ENCODE measurements at regions not wholly inside any gene's neighbourhood (a gene's known extent, or its start where the extent isn't known, plus 50 kb on each side); places are given as distances from the start of the nearest gene placed in this dataset.

GRCh38 chrX:146241902-146242301, 424.3 kb downstream of the SLITRK2 start:
- H3K9me3 ChIP-seq: no peaks in the 10 kb centered on the region
- H3K27ac ChIP-seq: no peak overlapping the region
- H3K27me3 ChIP-seq: no peaks in the 10 kb centered on the region
- no peaks in the 10 kb centered on the region for H3K36me3 ChIP-seq
- H3K4me1 ChIP-seq: no peaks in the 10 kb centered on the region
- H3K4me3 ChIP-seq: no peak overlapping the region
- TF ChIP-seq, protein P1, sequence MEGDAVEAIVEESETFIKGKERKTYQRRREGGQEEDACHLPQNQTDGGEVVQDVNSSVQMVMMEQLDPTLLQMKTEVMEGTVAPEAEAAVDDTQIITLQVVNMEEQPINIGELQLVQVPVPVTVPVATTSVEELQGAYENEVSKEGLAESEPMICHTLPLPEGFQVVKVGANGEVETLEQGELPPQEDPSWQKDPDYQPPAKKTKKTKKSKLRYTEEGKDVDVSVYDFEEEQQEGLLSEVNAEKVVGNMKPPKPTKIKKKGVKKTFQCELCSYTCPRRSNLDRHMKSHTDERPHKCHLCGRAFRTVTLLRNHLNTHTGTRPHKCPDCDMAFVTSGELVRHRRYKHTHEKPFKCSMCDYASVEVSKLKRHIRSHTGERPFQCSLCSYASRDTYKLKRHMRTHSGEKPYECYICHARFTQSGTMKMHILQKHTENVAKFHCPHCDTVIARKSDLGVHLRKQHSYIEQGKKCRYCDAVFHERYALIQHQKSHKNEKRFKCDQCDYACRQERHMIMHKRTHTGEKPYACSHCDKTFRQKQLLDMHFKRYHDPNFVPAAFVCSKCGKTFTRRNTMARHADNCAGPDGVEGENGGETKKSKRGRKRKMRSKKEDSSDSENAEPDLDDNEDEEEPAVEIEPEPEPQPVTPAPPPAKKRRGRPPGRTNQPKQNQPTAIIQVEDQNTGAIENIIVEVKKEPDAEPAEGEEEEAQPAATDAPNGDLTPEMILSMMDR (IDR thresholded peaks at IDR 0.05): no peak
- DNase-seq (ENCODE audit: low spot score): no peak

- no peaks in the 10 kb centered on the region for H3K4me1 ChIP-seq
- H3K27ac ChIP-seq: no peak overlapping the region
- no peak overlapping the region for H3K4me3 ChIP-seq
- no peaks in the 10 kb centered on the region for H3K36me3 ChIP-seq
- no peak for DNase-seq (ENCODE audit: low spot score)
- TF ChIP-seq, protein P1 (IDR thresholded peaks at IDR 0.05): no peak
- no peaks in the 10 kb centered on the region for H3K9me3 ChIP-seq
- no peaks in the 10 kb centered on the region for H3K27me3 ChIP-seq
These were observed 425.4 kb downstream of the SLITRK2 start for GRCh38 chrX:146243041-146243440.

GRCh38 chrX:146259207-146259606, 441.6 kb downstream of the SLITRK2 start:
- no peaks in the 10 kb centered on the region for H3K36me3 ChIP-seq
- H3K4me1 ChIP-seq: no peaks in the 10 kb centered on the region
- no peaks in the 10 kb centered on the region for H3K27me3 ChIP-seq
- no peak overlapping the region for H3K27ac ChIP-seq
- H3K4me3 ChIP-seq: no peak overlapping the region
- no peaks in the 10 kb centered on the region for H3K9me3 ChIP-seq
- TF ChIP-seq, protein P1 (IDR thresholded peaks at IDR 0.05): no peak
- DNase-seq (ENCODE audit: low spot score): no peak

- TF ChIP-seq, protein P1 (IDR thresholded peaks at IDR 0.05): no peak
- Histone ChIP-seq H3K27ac (no peak overlapping the region), H3K4me1 (no peaks in the 10 kb centered on the region), H3K9me3 (no peaks in the 10 kb centered on the region), H3K27me3 (no peaks in the 10 kb centered on the region), H3K4me3 (no peak overlapping the region), H3K36me3 (no peaks in the 10 kb centered on the region)
- no peak for DNase-seq (ENCODE audit: low spot score)
These were observed 447.2 kb downstream of the SLITRK2 start for GRCh38 chrX:146264763-146265375.

GRCh38 chrX:146278381-146278780, 460.8 kb downstream of the SLITRK2 start:
- no peaks in the 10 kb centered on the region for H3K4me1 ChIP-seq
- TF ChIP-seq, protein P1 (IDR thresholded peaks at IDR 0.05): no peak
- H3K36me3 ChIP-seq: no peaks in the 10 kb centered on the region
- no peak overlapping the region for H3K27ac ChIP-seq
- H3K27me3 ChIP-seq: no peaks in the 10 kb centered on the region
- peaks cover 0 to 4% of the 10 kb centered on the region in 2 donors for H3K9me3 ChIP-seq
- H3K4me3 ChIP-seq: no peak overlapping the region
- DNase-seq (ENCODE audit: low spot score): no peak

MicroRNA genes in the stretch of these regions (microRNA counts, 767-probe panel; counts per million panel counts)
- microRNA hsa-miR-888-5p (0 to 2,395 counts per million in 2 donors), microRNA hsa-miR-890 (0 to 1,790 counts per million in 2 donors), microRNA hsa-miR-891a (0 to 31.0 counts per million in 2 donors), microRNA hsa-miR-891b (0 to 31.0 counts per million in 2 donors), microRNA hsa-miR-892a (0 to 1,519 counts per million in 2 donors), microRNA hsa-miR-892b (0 to 1,627 counts per million in 2 donors)

Small RNA genes lying in the stretch of these regions (microRNA-seq; reads per million reads assigned to microRNA genes)
- gene MIR888 (ENCODE audit: borderline number of aligned reads in 2 of 2, borderline replicate concordance in 1 of 2) (0 to 1.4 reads per million in 2 donors), gene MIR890 (ENCODE audit: borderline number of aligned reads in 2 of 2, borderline replicate concordance in 1 of 2) (0 reads per million in 2 donors), gene MIR891A (ENCODE audit: borderline number of aligned reads in 2 of 2, borderline replicate concordance in 1 of 2) (0.71 to 2.1 reads per million in 2 donors), gene MIR891B (ENCODE audit: borderline number of aligned reads in 2 of 2, borderline replicate concordance in 1 of 2) (0 reads per million in 2 donors), gene MIR892A (ENCODE audit: borderline number of aligned reads in 2 of 2, borderline replicate concordance in 1 of 2) (0 to 1.4 reads per million in 2 donors), gene MIR892B (ENCODE audit: borderline number of aligned reads in 2 of 2, borderline replicate concordance in 1 of 2) (0 reads per million in 2 donors), gene MIR892C (ENCODE audit: borderline number of aligned reads in 2 of 2, borderline replicate concordance in 1 of 2) (0 reads per million in 2 donors)
